Fibroblast of upper back skin (primary cell): ENCODE measurements at regions not wholly inside any gene's neighbourhood (a gene's known extent, or its start where the extent isn't known, plus 50 kb on each side); places are given as distances from the start of the nearest gene placed in this dataset.
"Not testable (repeated sequence)": the region's sequence is repeated elsewhere in the genome, so short reads cannot be mapped to it uniquely, and the experiment has no call there.

ENCODE experiments used
- DNase-seq: peaks from one replicate; pipeline ENCODE4 v3.0.0-alpha.2; 2013

GRCh38 chr2:133624551-133624950 lies 56.3 kb upstream of the NCKAP5 start:
- no peak for DNase-seq

GRCh38 chr2:133627741-133628140 lies 59.5 kb upstream of the NCKAP5 start:
- no peak for DNase-seq

- no peak for DNase-seq
Measured at GRCh38 chr2:133633309-133633708, 65.0 kb upstream of the NCKAP5 start.

GRCh38 chr2:133633881-133634409 lies 65.7 kb upstream of the NCKAP5 start:
- DNase-seq = peak; percentile 84

- no peak for DNase-seq
Measured at GRCh38 chr2:133635131-133635530, 66.9 kb upstream of the NCKAP5 start.

GRCh38 chr2:133636287-133636686 lies 68.0 kb upstream of the NCKAP5 start:
- DNase-seq = no peak

- no peak for DNase-seq
Measured at GRCh38 chr2:133640103-133640502, 71.8 kb upstream of the NCKAP5 start.

- no peak for DNase-seq
Measured at GRCh38 chr2:133641497-133641896, 73.2 kb upstream of the NCKAP5 start.

GRCh38 chr2:133641942-133642725 lies 73.9 kb upstream of the NCKAP5 start:
- peak; percentile 44 for DNase-seq

- DNase-seq = peak; percentile 78
Measured at GRCh38 chr2:133642791-133643191, 74.5 kb upstream of the NCKAP5 start.

- DNase-seq = no peak
Measured at GRCh38 chr2:133643863-133644262, 75.6 kb upstream of the NCKAP5 start.

- no peak for DNase-seq
Measured at GRCh38 chr2:133644846-133645245, 76.6 kb upstream of the NCKAP5 start.

GRCh38 chr2:133647386-133647785 lies 79.1 kb upstream of the NCKAP5 start:
- DNase-seq = not testable (repeated sequence)

GRCh38 chr2:133651861-133652260 lies 83.6 kb upstream of the NCKAP5 start:
- DNase-seq = no peak

- peak; percentile 77 for DNase-seq
Measured at GRCh38 chr2:133652398-133652797, 84.1 kb upstream of the NCKAP5 start.

- DNase-seq = no peak
Measured at GRCh38 chr2:133653056-133653455, 84.8 kb upstream of the NCKAP5 start.

GRCh38 chr2:133654949-133655348 lies 86.7 kb upstream of the NCKAP5 start:
- DNase-seq = no peak

- DNase-seq = peak; percentile 29
Measured at GRCh38 chr2:133655610-133656009, 87.3 kb upstream of the NCKAP5 start.

- DNase-seq = peak; percentile 63
Measured at GRCh38 chr2:133657591-133657990, 89.3 kb upstream of the NCKAP5 start.

GRCh38 chr2:133658020-133658903 lies 90.0 kb upstream of the NCKAP5 start:
- peak; percentile 51 for DNase-seq

- peak; percentile 21 for DNase-seq
Measured at GRCh38 chr2:133660510-133660909, 92.2 kb upstream of the NCKAP5 start.

GRCh38 chr2:133661392-133661791 lies 93.1 kb upstream of the NCKAP5 start:
- no peak for DNase-seq

GRCh38 chr2:133666621-133667020 lies 98.4 kb upstream of the NCKAP5 start:
- no peak for DNase-seq

- DNase-seq = peak; percentile 74
Measured at GRCh38 chr2:133667085-133667484, 98.8 kb upstream of the NCKAP5 start.
